Activated CD8-positive, alpha-beta T cell treated with anti-CD3 and anti-CD28 coated beads, Interleukin-2, amount 10 ng/mL, durations not matched to agents 7 days and 5 days (primary cell): ENCODE measurements at regions not wholly inside any gene's neighbourhood (a gene's known extent, or its start where the extent isn't known, plus 50 kb on each side); places are given as distances from the start of the nearest gene placed in this dataset.
"Not testable (repeated sequence)": the region's sequence is repeated elsewhere in the genome, so short reads cannot be mapped to it uniquely, and the experiment has no call there.

ENCODE experiments used
- ATAC-seq: fragments of 150-1000 bp; cut with Tn5 transposase; one replicate; pipeline ENCODE4 v1.10.0; 2021; ENCODE audit warnings: moderate library complexity
- CTCF ChIA-PET: fragments of 350-600 bp; sonication (Branson Sonifier 250); formaldehyde crosslinking; loops from one replicate; lab custom pipeline; 2021; ENCODE audit warnings: antibody characterized with exemption; lab: Charles Lee
- POLR2A ChIA-PET: fragments of 350-600 bp; sonication (Branson Sonifier 250); formaldehyde crosslinking; loops from one replicate; lab custom pipeline; 2021; ENCODE audit warnings: antibody characterized with exemption; lab: Charles Lee
- DNase-seq: peaks from one replicate; pipeline ENCODE4 v3.0.0-alpha.2; 2020
- H3K27ac Mint-ChIP-seq: one replicate; pipeline ENCODE4 v1.8.0; 2021; ENCODE audit warnings: mild to moderate bottlenecking, mixed read lengths
- H3K27me3 Mint-ChIP-seq: one replicate; pipeline ENCODE4 v1.8.0; 2021; ENCODE audit warnings: low read depth, mixed read lengths
- H3K36me3 Mint-ChIP-seq: one replicate; pipeline ENCODE4 v1.8.0; 2021; ENCODE audit warnings: low read depth, mixed read lengths
- H3K4me1 Mint-ChIP-seq: one replicate; pipeline ENCODE4 v1.8.0; 2021; ENCODE audit warnings: low read depth, mixed read lengths
- H3K4me3 Mint-ChIP-seq: one replicate; pipeline ENCODE4 v1.8.0; 2021; ENCODE audit warnings: mild to moderate bottlenecking, mixed read lengths
- H3K9me3 Mint-ChIP-seq: one replicate; pipeline ENCODE4 v1.8.0; 2022; ENCODE audit warnings: mixed read lengths; ENCODE audit not compliant: insufficient read depth

DNA sequence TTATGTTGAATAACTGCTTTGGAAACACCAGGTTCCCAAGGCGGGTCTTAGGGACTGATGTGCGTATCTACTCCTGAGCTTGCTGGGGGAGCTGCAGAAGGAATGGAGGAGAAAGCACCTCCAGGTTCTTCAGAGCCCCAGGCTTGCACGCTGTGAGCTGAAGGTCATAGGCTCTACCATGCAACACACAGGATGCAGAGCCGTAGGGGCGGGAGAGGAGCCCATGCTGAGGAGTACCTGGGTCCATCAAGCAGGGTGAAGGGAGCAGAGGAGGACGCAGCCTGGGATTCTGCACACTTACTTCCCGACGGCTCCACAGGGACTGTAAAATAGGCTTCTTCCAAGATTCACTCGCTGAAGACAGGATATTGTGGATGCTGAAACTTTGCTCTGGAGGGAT lies 426.5 kb upstream of the FRG1 start:
- ATAC-seq (no peak), DNase-seq (no peak)
- Mint-ChIP-seq H3K9me3 (peaks cover 3% of the 10 kb centered on the region), H3K27me3 (no peaks in the 10 kb centered on the region), H3K4me3 (no peak overlapping the region), H3K4me1 (no peaks in the 10 kb centered on the region), H3K27ac (no peak overlapping the region), H3K36me3 (no peaks in the 10 kb centered on the region)
- ChIA-PET CTCF (no interaction called here), POLR2A (no interaction called here)

DNA sequence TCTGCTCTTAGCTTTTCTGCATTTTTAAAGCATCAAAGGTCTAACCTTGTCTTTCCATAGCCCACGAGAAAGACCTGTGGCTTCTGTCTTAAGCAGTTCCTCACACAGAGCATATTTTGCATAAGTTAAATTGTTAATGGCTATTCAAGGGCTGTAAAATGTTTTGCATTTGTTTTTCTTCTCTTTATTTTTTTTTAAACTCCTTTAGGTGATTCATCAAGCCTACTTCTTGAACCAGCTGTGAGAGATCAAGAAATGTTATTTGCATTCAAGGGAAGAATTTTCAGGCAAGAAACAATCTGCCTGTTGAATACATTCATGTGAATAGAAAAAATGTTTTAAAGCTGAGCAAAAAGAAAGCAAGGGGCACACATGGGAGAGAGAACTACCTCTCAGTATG lies 423.8 kb upstream of the FRG1 start:
- ATAC-seq, result no peak
- DNase-seq, result no peak
- H3K4me1 Mint-ChIP-seq, result no peaks in the 10 kb centered on the region
- H3K4me3 Mint-ChIP-seq, result no peak overlapping the region
- ChIA-PET CTCF (no interaction called here), POLR2A (no interaction called here)
- peaks cover 3% of the 10 kb centered on the region for H3K9me3 Mint-ChIP-seq
- no peak overlapping the region for H3K27ac Mint-ChIP-seq
- no peaks in the 10 kb centered on the region for H3K27me3 Mint-ChIP-seq
- H3K36me3 Mint-ChIP-seq, result no peaks in the 10 kb centered on the region

GRCh38 chr4:189519186-189519585 lies 421.5 kb upstream of the FRG1 start:
- CTCF ChIA-PET, result no interaction called here
- Mint-ChIP-seq H3K27ac (no peak overlapping the region), H3K4me3 (no peak overlapping the region), H3K4me1 (no peaks in the 10 kb centered on the region), H3K36me3 (no peaks in the 10 kb centered on the region), H3K27me3 (no peaks in the 10 kb centered on the region), H3K9me3 (no peaks in the 10 kb centered on the region)
- POLR2A ChIA-PET, result no interaction called here
- DNase-seq, result no peak
- ATAC-seq, result no peak

DNA sequence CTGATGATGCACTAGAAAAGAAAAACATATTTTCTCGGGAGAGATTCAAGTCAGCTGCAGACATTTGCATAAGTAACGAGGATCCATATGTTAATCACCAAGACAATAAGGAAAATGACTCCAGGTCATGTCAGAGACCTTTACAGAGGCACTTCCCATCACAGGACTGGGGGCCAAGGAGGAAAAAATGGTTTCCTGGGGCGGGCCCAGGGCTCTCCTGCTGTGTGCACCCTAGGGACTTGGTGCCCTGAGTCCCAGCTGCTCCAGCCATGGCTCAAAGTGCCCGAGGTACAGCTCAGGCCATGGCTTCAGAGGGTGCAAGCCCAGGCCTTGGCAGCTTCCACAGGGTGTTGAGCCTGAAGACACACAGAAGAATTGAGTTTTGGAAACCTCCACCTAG lies 415.4 kb upstream of the FRG1 start:
- POLR2A ChIA-PET, result no interaction called here
- Mint-ChIP-seq H3K27ac (no peak overlapping the region), H3K4me1 (no peaks in the 10 kb centered on the region), H3K4me3 (no peak overlapping the region), H3K27me3 (no peaks in the 10 kb centered on the region), H3K36me3 (no peaks in the 10 kb centered on the region), H3K9me3 (peaks cover 13% of the 10 kb centered on the region)
- CTCF ChIA-PET, result no interaction called here
- no peak for ATAC-seq
- DNase-seq, result no peak

DNA sequence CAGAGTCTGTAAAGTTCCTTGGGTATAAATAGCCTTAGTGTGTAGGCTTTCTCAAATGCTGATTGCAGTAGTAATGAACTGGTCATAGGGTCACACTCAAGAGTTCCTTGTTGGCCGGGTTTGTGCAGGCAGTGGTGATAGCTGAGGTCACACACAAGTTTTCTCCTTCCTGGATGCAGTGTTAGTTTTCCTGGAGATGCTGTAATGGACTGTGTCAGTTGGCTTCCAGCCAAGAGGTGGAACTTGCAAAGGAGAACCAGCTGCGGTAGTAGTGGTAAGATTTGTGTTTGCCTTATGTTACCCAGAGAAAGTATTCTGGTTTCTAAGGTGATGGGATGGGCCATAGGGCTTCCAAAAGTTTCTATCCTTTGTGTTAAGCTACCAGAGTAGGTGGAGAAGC lies 409.8 kb upstream of the FRG1 start:
- Mint-ChIP-seq H3K27me3 (no peaks in the 10 kb centered on the region), H3K4me3 (no peak overlapping the region), H3K27ac (no peak overlapping the region), H3K9me3 (peaks cover 11% of the 10 kb centered on the region), H3K36me3 (no peaks in the 10 kb centered on the region), H3K4me1 (no peaks in the 10 kb centered on the region)
- POLR2A ChIA-PET, result no interaction called here
- DNase-seq, result no peak
- CTCF ChIA-PET, result no interaction called here
- ATAC-seq, result no peak

DNA sequence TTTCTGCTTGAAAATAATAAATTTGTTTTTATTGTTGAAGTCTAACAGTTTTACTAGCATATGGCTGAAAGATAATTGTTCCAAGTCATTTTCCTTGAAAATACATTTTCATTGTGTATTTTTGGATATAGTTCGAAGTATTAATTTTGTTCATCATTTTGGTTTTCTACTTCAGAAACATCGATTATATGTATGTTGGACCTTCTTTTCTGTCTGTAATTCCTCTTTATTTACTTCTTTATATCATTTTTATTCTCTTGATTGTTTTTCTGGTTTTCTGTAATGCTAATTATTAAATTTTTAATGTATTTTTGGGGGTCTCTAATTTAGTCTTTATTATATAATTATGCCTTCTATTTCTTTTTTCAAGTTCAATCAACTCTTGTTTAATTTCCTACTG lies 407.1 kb upstream of the FRG1 start:
- ChIA-PET CTCF (no interaction called here), POLR2A (interaction anchor here (0.6 kb wide), 1 partner anchor 24 kb away, joined by 3 read pairs; no protein-coding TSS in a partner anchor)
- Mint-ChIP-seq H3K27me3 (no peaks in the 10 kb centered on the region), H3K27ac (no peak overlapping the region), H3K36me3 (no peaks in the 10 kb centered on the region), H3K9me3 (peaks cover 8% of the 10 kb centered on the region), H3K4me3 (no peak overlapping the region), H3K4me1 (no peaks in the 10 kb centered on the region)
- DNase-seq (no peak), ATAC-seq (no peak)

DNA sequence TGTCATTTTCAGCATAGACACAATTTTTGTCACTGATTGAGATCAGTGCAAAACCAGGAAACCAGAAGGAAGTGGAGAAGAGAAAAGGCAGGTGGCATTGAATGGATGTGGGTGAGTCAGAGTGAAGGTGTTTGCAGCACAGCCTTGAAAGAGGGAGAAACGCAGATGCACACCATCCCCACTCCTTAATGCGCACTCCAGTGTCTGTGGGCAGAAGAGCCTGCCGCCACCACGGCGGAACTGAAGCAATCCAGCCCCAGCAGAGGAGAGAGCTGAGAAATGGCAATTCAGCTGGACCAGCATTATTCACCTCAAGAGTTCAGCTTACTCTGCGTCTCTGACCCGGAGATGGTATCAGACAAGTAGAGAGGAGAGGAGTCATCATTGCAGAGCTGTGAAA lies 393.1 kb upstream of the FRG1 start:
- Mint-ChIP-seq H3K27ac (no peak overlapping the region), H3K27me3 (no peaks in the 10 kb centered on the region), H3K4me3 (no peak overlapping the region), H3K9me3 (no peaks in the 10 kb centered on the region), H3K4me1 (no peaks in the 10 kb centered on the region), H3K36me3 (no peaks in the 10 kb centered on the region)
- DNase-seq (no peak), ATAC-seq (no peak)
- ChIA-PET CTCF (no interaction called here), POLR2A (no interaction called here)

GRCh38 chr4:189548484-189549125 lies 392.1 kb upstream of the FRG1 start:
- POLR2A ChIA-PET, result no interaction called here
- no peak for DNase-seq
- ATAC-seq, result no peak
- Mint-ChIP-seq H3K36me3 (no peaks in the 10 kb centered on the region), H3K9me3 (no peaks in the 10 kb centered on the region), H3K4me1 (no peaks in the 10 kb centered on the region), H3K27me3 (no peaks in the 10 kb centered on the region), H3K4me3 (no peak overlapping the region), H3K27ac (no peak overlapping the region)
- CTCF ChIA-PET, result no interaction called here

- ATAC-seq, H3K4me1 Mint-ChIP-seq, H3K9me3 Mint-ChIP-seq, H3K4me3 Mint-ChIP-seq, POLR2A ChIA-PET, H3K36me3 Mint-ChIP-seq, H3K27ac Mint-ChIP-seq, H3K27me3 Mint-ChIP-seq, DNase-seq, CTCF ChIA-PET: not testable (repeated sequence)
Observed at GRCh38 chr4:189551931-189552670, 388.6 kb upstream of the FRG1 start.

DNA sequence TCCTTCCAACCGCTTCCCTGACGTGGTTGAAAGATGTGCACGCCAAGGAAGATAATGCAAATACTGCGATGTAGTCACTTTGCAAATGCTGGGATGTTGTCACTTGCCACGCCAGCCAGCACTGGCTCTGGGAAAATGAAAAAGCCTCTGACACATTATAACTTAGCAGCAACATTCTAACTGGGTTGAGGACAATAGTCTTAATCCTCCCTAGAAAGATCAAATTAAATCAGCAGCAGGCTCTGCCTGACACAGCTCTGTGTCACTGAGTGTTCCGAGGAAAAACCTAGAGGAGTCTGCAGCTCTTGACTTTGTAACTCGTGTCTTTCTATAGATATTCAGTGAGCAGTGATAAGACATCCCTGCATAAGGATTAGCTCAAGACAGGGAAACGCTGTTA lies 380.1 kb upstream of the FRG1 start:
- POLR2A ChIA-PET, H3K4me3 Mint-ChIP-seq, H3K27me3 Mint-ChIP-seq, H3K4me1 Mint-ChIP-seq, DNase-seq, H3K9me3 Mint-ChIP-seq, H3K36me3 Mint-ChIP-seq, CTCF ChIA-PET, H3K27ac Mint-ChIP-seq, ATAC-seq: not testable (repeated sequence)

- H3K4me1 Mint-ChIP-seq, H3K9me3 Mint-ChIP-seq, POLR2A ChIA-PET, CTCF ChIA-PET, H3K27ac Mint-ChIP-seq, ATAC-seq, DNase-seq, H3K36me3 Mint-ChIP-seq, H3K4me3 Mint-ChIP-seq, H3K27me3 Mint-ChIP-seq: not testable (repeated sequence)
Observed at GRCh38 chr4:189563751-189564150, 376.9 kb upstream of the FRG1 start.

DNA sequence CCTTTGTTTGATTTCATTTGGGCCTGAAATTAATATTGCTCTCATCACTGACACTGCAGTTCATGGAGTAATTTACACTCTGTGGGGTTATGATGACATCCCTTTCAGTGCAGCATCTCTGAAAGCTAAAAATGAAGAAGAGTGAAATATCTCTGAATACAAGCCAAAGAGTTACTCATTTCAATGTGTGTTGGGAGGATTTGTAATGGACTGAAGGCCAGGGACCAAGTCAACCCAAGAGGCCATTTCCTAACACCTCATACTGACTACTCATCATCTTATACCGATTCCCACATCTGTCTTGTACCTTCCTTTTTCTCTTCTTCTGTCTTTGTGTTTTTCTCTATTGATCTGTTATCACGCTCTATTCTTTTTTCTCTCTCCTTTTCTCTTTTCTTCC lies 374.4 kb upstream of the FRG1 start:
- ATAC-seq, POLR2A ChIA-PET, H3K36me3 Mint-ChIP-seq, H3K9me3 Mint-ChIP-seq, DNase-seq, H3K4me1 Mint-ChIP-seq, CTCF ChIA-PET, H3K27ac Mint-ChIP-seq, H3K4me3 Mint-ChIP-seq, H3K27me3 Mint-ChIP-seq: not testable (repeated sequence)
